DMS 273 (cell line): ENCODE measurements at regions not wholly inside any gene's neighbourhood (a gene's known extent, or its start where the extent isn't known, plus 50 kb on each side); places are given as distances from the start of the nearest gene placed in this dataset.
"Not testable (repeated sequence)": the region's sequence is repeated elsewhere in the genome, so short reads cannot be mapped to it uniquely, and the experiment has no call there.

Source experiments
- DNase-seq: peaks from one replicate; lab custom pipeline; 2025; ENCODE audit not compliant: unreplicated experiment; lab: John Stamatoyannopoulos, UW

DNA sequence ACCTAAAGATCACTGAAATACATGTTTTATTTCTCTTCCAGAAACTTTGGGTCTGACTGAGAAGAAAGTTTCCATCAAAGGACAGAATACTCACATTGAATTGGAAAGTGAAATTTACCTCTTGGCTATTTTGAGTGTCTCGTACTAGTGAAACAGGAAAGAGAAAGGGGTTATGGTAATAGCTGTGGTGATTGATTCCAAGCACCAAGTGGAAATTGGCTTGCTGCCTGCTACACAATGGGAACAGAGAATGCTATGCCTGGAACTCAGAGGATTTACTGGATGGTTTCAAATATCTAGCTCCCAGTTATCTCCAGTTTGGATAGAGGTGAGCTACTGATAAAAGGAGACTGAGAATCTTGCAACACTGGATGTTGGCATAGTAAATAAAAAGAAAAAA lies 492.8 kb upstream of the FSIP2 start:
- peak; percentile 4 for DNase-seq

DNA sequence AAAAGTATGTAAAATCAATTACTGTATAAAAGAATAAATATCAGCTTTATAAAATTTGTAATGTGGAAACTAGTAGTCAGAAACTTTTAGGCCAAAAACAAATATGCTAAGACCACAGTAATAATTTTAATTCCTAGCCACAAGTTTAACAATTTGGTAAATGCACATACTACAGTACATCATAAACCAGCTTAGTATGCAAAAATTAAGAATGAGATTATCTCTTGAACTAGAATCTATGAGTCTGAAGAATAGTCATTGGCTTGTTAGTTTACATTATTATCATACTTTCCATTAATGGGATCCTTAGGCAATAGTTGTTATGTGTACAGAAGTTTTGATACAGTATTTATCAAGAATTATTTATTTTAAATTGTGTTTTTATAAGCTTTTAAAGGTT lies 491.9 kb upstream of the FSIP2 start:
- no peak for DNase-seq

DNA sequence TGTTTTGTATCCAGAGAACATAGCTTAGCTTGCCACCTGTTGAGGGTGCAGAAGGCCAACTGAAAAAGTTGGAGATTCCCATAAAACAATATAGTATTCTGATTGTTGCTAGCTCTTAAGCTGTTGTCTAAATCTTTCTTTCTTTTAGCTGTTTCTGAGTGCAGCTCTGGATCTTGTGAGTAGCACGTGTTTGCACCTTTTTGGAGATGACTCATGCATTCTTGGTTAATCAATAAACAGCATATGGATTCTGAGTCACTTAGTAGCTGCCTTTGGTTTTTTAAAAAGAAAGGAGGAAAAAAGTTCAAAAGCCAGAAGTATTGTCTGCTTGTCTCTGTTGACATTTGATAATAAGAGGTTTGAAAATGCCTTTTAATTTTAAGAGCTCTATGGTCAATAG lies 483.0 kb upstream of the FSIP2 start:
- DNase-seq, result no peak

DNA sequence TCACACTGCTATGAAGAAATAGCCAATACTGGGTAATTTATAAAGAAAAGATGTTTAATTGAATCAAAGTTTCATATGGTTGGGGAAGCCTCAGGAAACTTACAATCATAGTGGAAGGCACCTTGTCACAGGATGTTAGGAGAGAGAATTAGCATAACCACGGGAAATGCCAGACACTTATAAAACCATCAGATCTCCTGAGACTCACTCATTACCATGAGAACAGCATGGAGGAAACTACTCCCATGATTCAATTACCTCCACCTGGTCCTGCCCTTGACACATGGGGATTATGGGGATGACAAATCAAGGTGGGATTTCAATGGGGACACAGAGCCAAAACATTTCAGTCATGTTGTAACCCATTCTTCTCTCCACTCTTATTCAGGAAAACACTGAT lies 472.9 kb upstream of the FSIP2 start:
- no peak for DNase-seq

DNA sequence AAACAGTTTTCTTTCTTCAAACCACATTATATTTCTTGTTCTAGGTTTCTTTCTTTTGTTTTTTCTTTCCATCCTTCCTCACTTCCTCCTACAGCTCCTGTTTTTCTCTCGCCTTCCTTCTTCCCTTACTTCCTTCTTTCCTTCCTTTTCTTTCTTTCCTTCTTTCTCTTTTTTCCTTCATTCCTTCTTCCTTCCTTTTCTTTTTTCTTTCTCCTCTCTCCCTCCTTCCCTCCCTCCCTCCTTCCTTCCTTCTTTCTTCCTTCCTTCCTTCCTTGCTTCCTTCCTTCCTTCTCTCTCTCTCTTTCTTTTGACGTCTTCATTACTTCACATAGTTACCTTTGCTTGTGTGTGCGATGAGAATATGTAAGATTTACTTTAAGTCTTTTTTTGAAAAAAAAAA lies 470.0 kb upstream of the FSIP2 start:
- DNase-seq, result no peak

DNA sequence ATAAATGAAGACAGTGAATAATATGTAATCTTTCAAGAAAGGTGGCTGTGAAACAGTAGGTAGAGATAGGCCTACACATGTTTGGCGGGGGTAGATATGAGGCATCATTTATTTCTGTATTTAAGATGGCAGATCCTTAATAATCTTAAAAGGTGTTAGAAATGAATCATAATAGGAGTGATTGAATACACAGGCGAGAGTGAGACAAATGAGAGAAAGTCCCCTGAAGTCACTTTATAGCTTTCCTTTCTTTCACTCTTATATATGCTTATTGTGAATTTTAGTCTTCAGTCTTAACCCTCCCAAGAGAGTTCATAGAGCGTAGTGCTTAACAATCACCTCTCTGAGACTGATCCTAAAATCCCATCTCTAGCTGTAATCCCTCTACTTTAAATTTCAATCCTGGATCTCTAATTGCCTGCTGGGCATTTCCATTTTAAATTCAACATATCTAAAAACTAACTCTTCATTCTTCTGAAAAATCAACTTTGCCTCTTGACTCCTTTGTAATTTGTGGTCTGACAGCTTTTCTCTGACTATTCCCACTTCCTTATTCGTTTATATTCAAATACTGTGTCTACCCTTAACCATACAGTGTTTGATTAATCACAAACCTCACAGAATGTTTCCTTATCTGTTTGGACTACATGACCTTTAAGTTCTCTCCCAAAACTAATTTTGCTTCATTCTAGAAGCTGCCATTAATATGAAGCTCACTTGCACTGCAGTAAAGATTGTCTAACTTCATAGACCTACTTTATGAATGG lies 463.7 kb upstream of the FSIP2 start:
- no peak for DNase-seq

DNA sequence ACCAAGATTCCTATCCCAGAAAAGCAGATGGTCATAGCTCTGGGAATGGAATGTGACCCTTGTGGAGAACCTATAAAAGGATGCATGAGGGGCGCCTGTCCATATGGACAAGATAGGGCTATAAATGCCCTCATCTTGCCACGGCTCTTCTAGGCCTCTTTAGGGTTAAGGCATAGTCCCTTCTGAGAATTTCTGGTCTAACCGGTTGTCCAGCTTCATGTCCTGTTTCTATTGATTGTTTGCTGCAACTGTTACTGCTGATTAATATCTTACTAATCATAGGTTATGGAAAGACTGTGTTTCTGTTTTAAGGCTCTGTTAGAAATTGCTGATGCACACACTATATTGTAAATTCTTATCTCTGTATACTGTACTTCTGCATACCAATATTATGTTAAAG lies 462.6 kb upstream of the FSIP2 start:
- DNase-seq, result peak; percentile 35

DNA sequence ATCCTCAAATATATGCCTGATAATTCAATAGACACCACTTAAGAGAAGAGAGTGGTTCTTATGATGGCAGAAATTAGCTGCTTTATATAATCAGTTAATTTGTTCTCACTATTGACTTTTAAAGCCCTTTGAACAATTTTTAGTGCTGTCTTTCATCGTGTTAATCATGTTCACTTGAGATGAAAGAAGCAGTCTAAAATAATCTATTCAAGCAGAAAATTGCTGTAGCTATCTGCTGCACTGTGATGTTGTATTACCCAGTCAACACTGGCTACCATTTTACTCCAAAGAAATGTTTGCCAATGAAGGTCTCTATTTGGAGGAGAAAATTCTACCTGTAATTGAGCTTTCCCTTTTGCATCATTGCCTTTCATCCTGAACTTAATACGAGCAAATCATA lies 459.8 kb upstream of the FSIP2 start:
- no peak for DNase-seq

DNA sequence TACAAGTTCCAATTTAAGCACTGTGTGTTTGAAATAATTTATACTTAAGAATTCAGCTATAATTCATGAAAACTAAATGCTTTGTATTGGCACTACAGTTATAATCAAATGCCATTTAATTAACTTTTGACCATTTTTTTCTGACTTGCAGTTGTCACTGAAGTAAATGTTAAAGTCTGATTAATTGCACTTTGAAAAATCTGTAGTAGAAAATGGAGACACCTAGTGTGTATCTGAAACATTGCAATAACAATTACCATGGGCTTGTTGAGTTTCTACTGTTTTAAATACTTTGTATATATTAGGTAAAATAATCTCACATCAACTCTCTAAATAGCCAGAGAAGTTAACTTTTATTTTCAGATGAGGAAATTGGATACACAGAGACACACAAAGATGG lies 458.6 kb upstream of the FSIP2 start:
- DNase-seq, result peak; percentile 37

DNA sequence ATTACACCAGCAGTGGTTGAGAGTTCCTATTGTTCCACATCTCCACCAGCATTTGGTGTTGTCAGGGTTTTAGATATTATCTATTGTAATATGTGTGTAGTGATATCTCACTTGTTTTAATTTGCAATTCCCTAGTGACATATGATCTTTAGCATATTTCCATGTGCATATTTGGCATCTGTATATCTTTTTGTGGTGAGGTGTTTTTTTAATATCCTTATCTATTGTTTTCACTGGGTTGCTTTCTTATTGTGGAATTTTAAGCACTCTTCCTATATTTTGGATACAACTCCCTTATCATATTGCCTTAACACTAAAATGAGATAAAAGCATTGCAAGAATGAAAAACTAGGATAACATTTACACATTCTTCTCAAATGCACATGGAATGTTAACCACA lies 453.9 kb upstream of the FSIP2 start:
- no peak for DNase-seq

DNA sequence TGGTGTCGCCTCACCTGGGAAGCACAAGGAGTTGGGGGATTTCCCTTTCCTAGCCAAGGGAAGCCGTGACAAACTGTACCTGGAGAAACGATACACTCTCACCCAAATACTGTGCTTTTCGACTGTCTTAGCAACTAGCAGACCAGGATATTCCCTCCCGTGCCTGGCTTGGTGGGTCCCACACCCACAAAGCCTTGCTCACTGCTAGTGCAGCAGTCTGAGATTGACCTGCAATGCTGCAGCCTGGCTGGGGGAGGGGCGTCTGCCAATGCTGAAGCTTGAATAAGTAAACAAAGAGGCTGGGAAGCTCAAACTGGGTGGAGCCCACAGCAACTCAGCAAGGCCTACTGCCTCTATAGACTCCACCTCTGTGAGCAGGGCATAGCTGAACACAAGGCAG lies 448.6 kb upstream of the FSIP2 start:
- DNase-seq, result not testable (repeated sequence)

DNA sequence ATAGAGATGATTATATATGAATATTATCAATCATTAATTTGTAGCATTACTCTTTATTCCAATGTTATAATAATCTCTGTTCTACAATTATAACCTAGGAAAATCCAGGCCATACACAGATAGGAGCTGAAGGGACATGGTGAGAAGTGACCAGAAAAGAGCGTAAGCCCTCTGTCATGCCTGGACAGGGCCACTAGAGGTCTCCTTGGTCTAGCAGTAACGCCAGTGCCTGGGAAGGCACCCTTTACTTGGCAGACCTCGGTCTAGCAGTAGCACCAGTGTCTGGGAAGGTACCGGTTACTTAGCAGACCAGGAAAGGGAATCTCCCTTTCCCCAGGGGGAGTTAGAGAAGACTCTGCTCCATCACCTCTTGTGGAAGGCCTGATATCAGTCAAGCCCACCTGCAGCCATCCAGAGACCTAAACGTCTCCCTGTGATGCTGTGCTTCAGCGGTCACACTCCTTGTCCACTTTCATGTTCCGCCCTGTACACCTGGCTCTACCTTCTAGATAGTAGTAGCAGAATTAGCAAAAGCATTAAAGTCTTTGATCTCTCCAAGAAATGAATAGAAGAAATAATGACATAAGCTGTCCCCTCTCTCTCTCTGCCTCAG lies 447.5 kb upstream of the FSIP2 start:
- DNase-seq, result peak; percentile 50

DNA sequence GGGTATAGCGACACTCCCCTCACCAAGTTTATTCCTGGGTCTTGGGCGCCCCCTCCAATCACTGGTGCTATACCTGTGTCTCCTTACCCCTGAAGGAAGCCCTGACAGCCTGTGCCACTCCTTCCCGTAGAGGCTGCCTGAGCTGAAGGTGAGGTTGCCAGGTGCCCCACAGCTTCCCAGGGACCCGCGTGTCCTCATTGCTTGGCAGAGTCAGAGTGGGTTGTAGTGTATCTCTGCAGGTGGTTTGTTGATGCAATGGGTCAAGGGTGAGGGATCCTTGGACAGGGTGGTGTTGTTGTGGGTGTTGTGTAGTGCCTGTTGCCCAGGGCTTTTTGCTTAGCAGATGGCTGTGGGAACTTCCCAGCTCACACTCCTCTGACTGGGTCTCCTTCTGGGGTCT lies 438.7 kb upstream of the FSIP2 start:
- DNase-seq, result no peak

DNA sequence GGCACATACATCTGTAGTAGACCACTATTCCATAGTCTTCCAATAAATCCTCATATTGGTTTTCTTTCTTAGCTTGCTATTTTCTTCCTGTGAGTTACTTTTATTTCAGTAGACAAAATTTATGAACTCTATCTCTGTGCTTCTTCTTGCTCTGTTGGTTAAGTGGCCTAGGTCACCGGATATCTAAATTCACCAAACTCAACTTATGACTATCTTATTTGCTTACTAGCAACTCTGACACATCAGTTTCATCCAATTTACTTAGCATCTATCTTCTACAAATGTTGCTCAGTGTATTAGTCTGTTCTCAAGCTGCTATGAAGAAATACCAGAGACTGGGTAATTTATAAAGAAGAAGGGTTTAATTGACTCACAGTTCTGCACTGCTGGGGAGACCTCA lies 432.5 kb upstream of the FSIP2 start:
- DNase-seq, result no peak

DNA sequence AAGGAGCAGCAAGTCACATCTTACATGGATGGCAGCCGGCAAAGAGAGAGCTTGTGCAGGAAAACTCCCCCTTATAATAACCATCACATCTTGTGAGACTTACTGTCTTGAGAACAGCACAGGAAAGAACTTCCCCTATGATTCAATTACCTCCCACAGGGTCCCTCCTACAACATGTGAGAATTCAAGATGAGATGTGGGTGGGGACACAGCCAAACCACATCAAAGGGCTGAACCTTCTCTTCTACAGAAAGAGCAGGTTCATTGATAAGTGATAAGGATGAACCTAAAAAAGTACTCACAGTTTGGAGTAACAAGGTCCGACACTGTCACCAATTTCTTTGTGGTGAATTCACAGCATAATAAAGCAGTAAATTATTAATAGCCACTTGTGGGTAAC lies 422.2 kb upstream of the FSIP2 start:
- no peak for DNase-seq

DNA sequence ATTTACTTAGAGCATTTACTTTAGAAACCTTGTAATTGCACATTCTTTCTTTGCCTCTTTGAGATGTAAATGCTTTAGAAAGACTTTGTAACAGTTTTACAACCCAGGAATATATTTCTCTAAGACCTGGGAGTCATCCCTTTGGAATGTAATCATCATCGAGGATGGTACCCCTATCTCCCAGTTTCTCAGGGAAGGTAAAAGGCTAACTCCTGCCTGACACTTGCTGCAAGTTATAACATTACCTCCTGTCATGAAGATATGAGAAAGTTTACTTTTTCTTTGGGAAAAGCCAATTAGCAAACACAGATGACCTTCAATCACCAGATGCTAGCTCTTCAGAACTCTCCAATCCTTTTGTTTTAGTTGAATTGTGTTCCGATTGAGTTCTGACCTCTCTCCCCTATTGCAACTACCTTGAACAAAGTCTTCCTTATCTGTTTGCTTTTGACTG lies 420.3 kb upstream of the FSIP2 start:
- no peak for DNase-seq

DNA sequence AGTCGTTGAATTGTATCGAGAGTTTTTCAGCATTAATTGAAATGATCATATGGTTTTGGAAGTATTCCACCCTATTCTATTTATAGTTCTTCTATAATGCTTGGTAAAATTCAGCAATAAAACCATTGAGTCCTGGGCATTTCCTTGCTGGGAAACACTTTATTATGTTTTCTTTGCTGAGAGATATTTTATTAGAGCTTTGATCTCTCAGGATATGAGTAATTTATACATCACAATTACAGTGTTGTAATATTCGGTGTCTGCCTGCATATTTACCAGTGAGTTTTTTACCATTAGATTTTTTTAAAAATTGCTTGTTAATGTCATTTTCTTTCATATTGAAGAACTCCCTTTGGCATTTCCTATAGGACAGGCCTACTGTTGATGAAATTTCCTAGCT lies 402.7 kb upstream of the FSIP2 start:
- DNase-seq, result no peak

DNA sequence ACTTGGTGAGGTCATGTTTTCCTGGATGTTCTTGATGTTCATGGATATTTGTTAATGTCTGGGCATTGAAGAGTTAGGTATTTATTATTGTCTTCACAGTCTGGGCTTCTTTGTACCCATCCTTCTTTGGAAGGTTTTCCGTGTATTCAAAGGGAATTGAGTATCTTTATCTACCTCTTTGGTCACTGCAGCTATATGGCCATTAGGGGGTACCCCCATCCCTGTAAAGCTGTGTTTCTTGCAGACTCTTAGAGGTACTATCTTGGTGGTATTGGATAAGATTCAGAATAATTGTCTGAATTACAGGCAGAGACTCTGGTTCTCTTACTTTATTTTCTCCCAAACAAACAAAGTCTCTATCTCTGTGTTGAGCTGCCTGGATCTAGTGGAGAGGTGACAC lies 401.6 kb upstream of the FSIP2 start:
- no peak for DNase-seq

DNA sequence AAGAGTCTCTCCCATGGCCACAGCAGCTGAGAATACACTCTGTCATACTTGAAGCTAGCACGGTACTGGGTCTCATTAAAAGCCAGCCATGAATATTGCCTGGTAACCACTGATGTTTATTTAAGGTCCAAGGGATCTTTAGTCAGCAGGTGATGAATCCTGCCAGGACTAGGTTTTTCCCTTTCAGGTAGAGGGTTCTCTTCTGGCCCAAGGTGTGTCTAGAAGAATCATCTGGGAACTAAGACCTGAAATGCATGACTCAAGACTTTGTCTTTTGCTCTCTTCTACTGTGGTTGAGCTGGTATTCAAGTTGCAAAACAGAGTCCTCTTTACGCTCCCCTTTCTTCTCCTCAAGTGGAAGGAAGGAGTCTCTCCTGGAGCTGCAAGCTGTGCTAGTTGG lies 400.5 kb upstream of the FSIP2 start:
- no peak for DNase-seq

DNA sequence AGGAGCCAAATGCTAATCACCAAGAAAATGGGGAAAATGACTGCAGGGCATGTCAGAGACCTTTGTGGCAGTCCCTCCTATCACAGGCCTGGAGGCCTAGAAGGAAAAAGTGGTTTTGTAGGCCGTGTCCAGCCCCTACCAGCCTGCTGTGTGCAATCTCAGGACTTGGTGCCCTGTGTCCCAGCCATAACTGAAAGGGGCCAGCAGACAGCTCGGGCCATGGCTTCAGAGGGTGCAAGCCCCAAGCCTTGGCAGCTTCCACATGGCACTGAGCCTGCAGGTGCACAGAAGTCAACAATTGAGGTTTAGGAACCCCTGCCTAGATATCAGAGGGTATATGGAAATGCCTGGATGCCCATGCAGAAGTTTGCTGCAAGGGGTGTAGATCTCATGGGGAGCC lies 391.2 kb upstream of the FSIP2 start:
- no peak for DNase-seq

DNA sequence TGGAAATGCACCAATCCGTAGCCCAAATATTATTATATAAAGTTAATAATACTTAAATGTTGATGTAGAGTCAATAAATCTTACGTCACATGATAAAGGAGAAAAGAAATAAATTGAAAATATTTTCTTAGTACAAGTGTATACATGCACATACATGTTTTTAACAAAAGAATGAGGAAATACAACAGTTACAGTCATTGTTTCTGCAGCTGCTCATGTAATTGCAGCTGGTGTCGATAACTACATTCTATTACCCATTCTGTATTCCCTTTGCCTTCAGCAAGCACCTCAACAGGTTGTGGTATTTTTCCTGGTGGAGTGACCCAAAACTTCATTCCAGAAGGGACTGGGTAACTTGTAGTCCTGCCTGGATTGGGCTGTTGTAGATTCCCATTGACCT lies 377.8 kb upstream of the FSIP2 start:
- DNase-seq, result no peak

DNA sequence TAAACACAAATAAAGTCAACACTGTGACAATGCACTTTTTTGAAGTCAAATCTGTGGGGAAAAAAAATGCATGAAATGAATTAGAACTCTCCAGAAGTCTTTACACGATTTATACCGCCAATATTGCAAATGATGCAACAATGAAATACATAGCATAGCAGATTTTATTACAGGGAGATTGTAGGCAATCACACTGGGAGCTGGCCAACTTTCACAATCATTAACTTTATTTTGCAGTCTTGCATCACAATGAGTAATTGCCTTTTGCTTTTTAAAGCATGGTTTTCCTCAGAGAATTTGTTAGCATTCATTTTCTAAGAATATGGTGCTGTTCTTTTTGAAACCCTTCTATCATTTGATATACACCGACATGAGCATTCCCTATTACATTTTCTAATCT lies 366.4 kb upstream of the FSIP2 start:
- no peak for DNase-seq

DNA sequence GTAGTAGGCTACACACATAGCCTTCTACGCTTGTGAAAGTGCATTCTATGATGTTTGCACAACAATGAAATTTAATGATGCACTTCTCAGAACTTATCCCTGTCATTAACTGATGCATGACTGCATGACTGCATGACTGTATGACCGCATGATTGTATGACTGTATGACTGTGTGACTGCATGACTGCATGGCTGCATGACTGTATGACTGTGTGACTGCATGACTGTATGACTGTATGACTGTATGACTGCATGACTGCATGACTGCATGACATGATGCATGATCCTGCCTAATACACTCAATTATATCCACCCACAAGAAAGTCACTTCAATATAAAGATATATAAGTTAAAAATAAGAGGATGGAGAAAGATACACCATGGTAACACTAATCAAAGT lies 365.4 kb upstream of the FSIP2 start:
- DNase-seq, result no peak
